ENCODE measurements at regions not wholly inside any gene's neighbourhood (a gene's known extent, or its start where the extent isn't known, plus 50 kb on each side); places are given as distances from the start of the nearest gene placed in this dataset.

DNA sequence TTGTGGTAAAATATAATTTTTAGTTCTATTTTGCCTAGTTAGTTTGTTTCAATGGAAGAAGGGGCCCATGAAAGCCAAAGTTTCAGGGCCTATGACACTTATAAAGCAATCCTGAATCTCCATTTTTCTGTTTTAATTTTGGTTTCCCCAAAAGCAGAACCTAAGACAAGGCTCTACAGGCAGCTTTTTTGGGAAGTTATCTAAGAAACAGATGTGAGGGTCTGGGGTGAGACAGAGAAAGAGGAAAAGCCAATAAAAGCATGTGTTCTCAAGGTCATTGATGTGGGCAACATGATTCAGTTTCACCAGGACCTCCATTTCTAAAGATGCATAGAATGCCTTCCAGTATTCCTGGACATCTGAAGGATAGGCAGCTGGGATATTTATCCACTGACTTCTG lies 598.5 kb downstream of the PDCD6IP start:
- POLR2A ChIA-PET: no interaction called here

GRCh38 chr3:34399401-34399800 lies 601.0 kb downstream of the PDCD6IP start:
- H3K9me3 Mint-ChIP-seq (ENCODE audit: unreplicated experiment): peaks cover 1% of the 10 kb centered on the region
- CTCF ChIA-PET: no interaction called here
- no peaks in the 10 kb centered on the region for H3K36me3 ChIP-seq (ENCODE audit: control insufficient read depth, insufficient read depth, low read length)
- no peaks in the 10 kb centered on the region for H3K9me3 ChIP-seq
- POLR2A ChIA-PET: no interaction called here
- H3K4me3 ChIP-seq (ENCODE audit: low read depth, low read length): no peak overlapping the region
- no peak for DNase-seq
- TF ChIP-seq, protein P1, sequence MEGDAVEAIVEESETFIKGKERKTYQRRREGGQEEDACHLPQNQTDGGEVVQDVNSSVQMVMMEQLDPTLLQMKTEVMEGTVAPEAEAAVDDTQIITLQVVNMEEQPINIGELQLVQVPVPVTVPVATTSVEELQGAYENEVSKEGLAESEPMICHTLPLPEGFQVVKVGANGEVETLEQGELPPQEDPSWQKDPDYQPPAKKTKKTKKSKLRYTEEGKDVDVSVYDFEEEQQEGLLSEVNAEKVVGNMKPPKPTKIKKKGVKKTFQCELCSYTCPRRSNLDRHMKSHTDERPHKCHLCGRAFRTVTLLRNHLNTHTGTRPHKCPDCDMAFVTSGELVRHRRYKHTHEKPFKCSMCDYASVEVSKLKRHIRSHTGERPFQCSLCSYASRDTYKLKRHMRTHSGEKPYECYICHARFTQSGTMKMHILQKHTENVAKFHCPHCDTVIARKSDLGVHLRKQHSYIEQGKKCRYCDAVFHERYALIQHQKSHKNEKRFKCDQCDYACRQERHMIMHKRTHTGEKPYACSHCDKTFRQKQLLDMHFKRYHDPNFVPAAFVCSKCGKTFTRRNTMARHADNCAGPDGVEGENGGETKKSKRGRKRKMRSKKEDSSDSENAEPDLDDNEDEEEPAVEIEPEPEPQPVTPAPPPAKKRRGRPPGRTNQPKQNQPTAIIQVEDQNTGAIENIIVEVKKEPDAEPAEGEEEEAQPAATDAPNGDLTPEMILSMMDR (IDR thresholded peaks at IDR 0.05; ENCODE audit: insufficient read depth in 1 of 2, low read depth in 1 of 2, low read length in 1 of 2, severe bottlenecking in 1 of 2, unreplicated experiment in 1 of 2): no peak
- intact Hi-C loops (cut with micrococcal nuclease; ENCODE audit: unreplicated experiment): no loop called here
- H3K4me1 ChIP-seq: no peaks in the 10 kb centered on the region
- H3K4me1 Mint-ChIP-seq (ENCODE audit: low read depth, unreplicated experiment): no peaks in the 10 kb centered on the region
- no peak overlapping the region for H3K27ac Mint-ChIP-seq (ENCODE audit: unreplicated experiment)
- no peak overlapping the region for H3K4me3 Mint-ChIP-seq (ENCODE audit: unreplicated experiment)
- H3K27me3 Mint-ChIP-seq (ENCODE audit: insufficient read depth, unreplicated experiment): no peaks in the 10 kb centered on the region
- H3K36me3 Mint-ChIP-seq (ENCODE audit: insufficient read depth, unreplicated experiment): no peaks in the 10 kb centered on the region
- no peaks in the 10 kb centered on the region for H3K27me3 ChIP-seq (replicated peaks; ENCODE audit: control insufficient read depth, insufficient read depth, low read length)
- no TSS peak for BruUV-seq (replicated peaks)

More for the DNA sequence above, 598.5 kb downstream of the PDCD6IP start:
- DNase-seq: no peak
- H3K36me3 ChIP-seq (ENCODE audit: control insufficient read depth, insufficient read depth, low read length): no peaks in the 10 kb centered on the region
- Mint-ChIP-seq H3K27me3 (ENCODE audit: insufficient read depth, unreplicated experiment) (no peaks in the 10 kb centered on the region), H3K36me3 (ENCODE audit: insufficient read depth, unreplicated experiment) (no peaks in the 10 kb centered on the region), H3K9me3 (ENCODE audit: unreplicated experiment) (peaks cover 6% of the 10 kb centered on the region), H3K27ac (ENCODE audit: unreplicated experiment) (no peak overlapping the region), H3K4me3 (ENCODE audit: unreplicated experiment) (no peak overlapping the region), H3K4me1 (ENCODE audit: low read depth, unreplicated experiment) (no peaks in the 10 kb centered on the region)
- no peak overlapping the region for H3K4me3 ChIP-seq (ENCODE audit: low read depth, low read length)
- no peaks in the 10 kb centered on the region for H3K27me3 ChIP-seq (replicated peaks; ENCODE audit: control insufficient read depth, insufficient read depth, low read length)
- TF ChIP-seq, protein P1 (IDR thresholded peaks at IDR 0.05; ENCODE audit: insufficient read depth in 1 of 2, low read depth in 1 of 2, low read length in 1 of 2, severe bottlenecking in 1 of 2, unreplicated experiment in 1 of 2): no peak
- BruUV-seq (replicated peaks): no TSS peak
- intact Hi-C loops (cut with micrococcal nuclease; ENCODE audit: unreplicated experiment): no loop called here
- H3K9me3 ChIP-seq: no peaks in the 10 kb centered on the region
- CTCF ChIA-PET: no interaction called here
- H3K4me1 ChIP-seq: no peaks in the 10 kb centered on the region

- no peak overlapping the region for H3K27ac Mint-ChIP-seq (ENCODE audit: unreplicated experiment)
- Histone ChIP-seq H3K27me3 (replicated peaks; ENCODE audit: control insufficient read depth, insufficient read depth, low read length) (no peaks in the 10 kb centered on the region), H3K4me3 (ENCODE audit: low read depth, low read length) (no peak overlapping the region), H3K9me3 (no peaks in the 10 kb centered on the region), H3K4me1 (no peaks in the 10 kb centered on the region), H3K36me3 (ENCODE audit: control insufficient read depth, insufficient read depth, low read length) (no peaks in the 10 kb centered on the region)
- DNase-seq: no peak
- H3K4me1 Mint-ChIP-seq (ENCODE audit: low read depth, unreplicated experiment): no peaks in the 10 kb centered on the region
- no TSS peak for BruUV-seq (replicated peaks)
- no peaks in the 10 kb centered on the region for H3K36me3 Mint-ChIP-seq (ENCODE audit: insufficient read depth, unreplicated experiment)
- intact Hi-C loops (cut with micrococcal nuclease; ENCODE audit: unreplicated experiment): no loop called here
- POLR2A ChIA-PET: no interaction called here
- CTCF ChIA-PET: no interaction called here
- H3K27me3 Mint-ChIP-seq (ENCODE audit: insufficient read depth, unreplicated experiment): peaks cover 4% of the 10 kb centered on the region
- H3K9me3 Mint-ChIP-seq (ENCODE audit: unreplicated experiment): no peaks in the 10 kb centered on the region
- no peak overlapping the region for H3K4me3 Mint-ChIP-seq (ENCODE audit: unreplicated experiment)
- TF ChIP-seq, protein P1 (IDR thresholded peaks at IDR 0.05; ENCODE audit: insufficient read depth in 1 of 2, low read depth in 1 of 2, low read length in 1 of 2, severe bottlenecking in 1 of 2, unreplicated experiment in 1 of 2): no peak
Measured at GRCh38 chr3:34405159-34405558, 606.7 kb downstream of the PDCD6IP start.

Data from Caco-2 (cell line).